A673 (cell line): ENCODE measurements at regions not wholly inside any gene's neighbourhood (a gene's known extent, or its start where the extent isn't known, plus 50 kb on each side); places are given as distances from the start of the nearest gene placed in this dataset.

Experiments used
- CTCF ChIP-seq: fragments of 300-800, 200-600 bp; sonication (generic); conservative IDR thresholded peaks from 2 replicates; pipeline ENCODE4 v1.5.1; 2017; ENCODE audit warnings: low read depth, mild to moderate bottlenecking, antibody characterized with exemption, low read length, moderate library complexity, mixed read lengths
- EZH2 ChIP-seq: fragments of 200-600 bp; sonication (generic); IDR thresholded peaks from 2 replicates; pipeline ENCODE4 v1.6.1; 2017; ENCODE audit warnings: borderline replicate concordance, low read depth, mild to moderate bottlenecking, mixed read lengths, antibody characterized with exemption, low read length; ENCODE audit not compliant: poor library complexity, severe bottlenecking

- TF ChIP-seq CTCF (no peak), EZH2 (no peak)
Observed at GRCh38 chr4:10366628-10367027, 90.6 kb downstream of the ZNF518B start.
